NCI-H2081 treated with DMSO at 0.1 percent for 48 hours (cell line): ENCODE measurements at regions not wholly inside any gene's neighbourhood (a gene's known extent, or its start where the extent isn't known, plus 50 kb on each side); places are given as distances from the start of the nearest gene placed in this dataset.
"Not testable (repeated sequence)": the region's sequence is repeated elsewhere in the genome, so short reads cannot be mapped to it uniquely, and the experiment has no call there.

Experiments
- DNase-seq: peaks from one replicate; lab custom pipeline; 2025; lab: John Stamatoyannopoulos, UW

GRCh38 chrX:4091046-4091760, 377.8 kb upstream of the PRKX start:
- DNase-seq, result no peak

- no peak for DNase-seq
Measured at GRCh38 chrX:4059893-4060292, 346.4 kb upstream of the PRKX start.

GRCh38 chrX:4043951-4044350, 330.5 kb upstream of the PRKX start:
- DNase-seq, result no peak

GRCh38 chrX:4035874-4036273, 322.4 kb upstream of the PRKX start:
- DNase-seq, result no peak

- DNase-seq, result no peak
Measured at GRCh38 chrX:4028151-4028550, 314.7 kb upstream of the PRKX start.

- DNase-seq, result no peak
Measured at GRCh38 chrX:4005281-4005680, 291.8 kb upstream of the PRKX start.

- no peak for DNase-seq
Measured at GRCh38 chrX:4004822-4005221, 291.4 kb upstream of the PRKX start.

- no peak for DNase-seq
Measured at GRCh38 chrX:3994315-3994714, 280.9 kb upstream of the PRKX start.

- no peak for DNase-seq
Measured at GRCh38 chrX:3990569-3990968, 277.1 kb upstream of the PRKX start.

- DNase-seq, result not testable (repeated sequence)
Measured at GRCh38 chrX:3972104-3972858, 258.8 kb upstream of the PRKX start.

GRCh38 chrX:3968749-3969148, 255.3 kb upstream of the PRKX start:
- no peak for DNase-seq

- DNase-seq, result no peak
Measured at GRCh38 chrX:3963980-3964379, 250.5 kb upstream of the PRKX start.

GRCh38 chrX:3962511-3963311, 249.3 kb upstream of the PRKX start:
- no peak for DNase-seq

- DNase-seq, result no peak
Measured at GRCh38 chrX:3960952-3961351, 247.5 kb upstream of the PRKX start.

- DNase-seq, result no peak
Measured at GRCh38 chrX:3951859-3952258, 238.4 kb upstream of the PRKX start.

GRCh38 chrX:3950373-3950772, 236.9 kb upstream of the PRKX start:
- no peak for DNase-seq

GRCh38 chrX:3943965-3944364, 230.5 kb upstream of the PRKX start:
- no peak for DNase-seq

- peak; percentile 4 for DNase-seq
Measured at GRCh38 chrX:3940000-3940610, 226.7 kb upstream of the PRKX start.

GRCh38 chrX:3938587-3938986, 225.1 kb upstream of the PRKX start:
- DNase-seq, result no peak

- not testable (repeated sequence) for DNase-seq
Measured at GRCh38 chrX:3935196-3935595, 221.7 kb upstream of the PRKX start.

GRCh38 chrX:3920424-3921017, 207.1 kb upstream of the PRKX start:
- DNase-seq, result not testable (repeated sequence)
